Uterus (tissue), 2 donors: ENCODE measurements at regions not wholly inside any gene's neighbourhood (a gene's known extent, or its start where the extent isn't known, plus 50 kb on each side); places are given as distances from the start of the nearest gene placed in this dataset.

Experiments used
- POLR2A ChIP-seq, 2 donors: fragments of 450-650 bp; IDR thresholded peaks; one replicate each; pipeline ENCODE4 v1.6.1; 2016; ENCODE audit warnings: antibody characterized with exemption in 2 of 2, mild to moderate bottlenecking in 1 of 2, moderate library complexity in 1 of 2
- TF ChIP-seq, protein P1 (sequence below), 4 experiments: fragments of 200-600 bp in 2 of 4; fragments of 450-650 bp in 2 of 4; sonication (generic) in 2 of 4; IDR thresholded peaks; one replicate each; pipeline ENCODE4 v1.5.1; 2016 to 2019; ENCODE audit warnings: antibody characterized with exemption in 4 of 4, mild to moderate bottlenecking in 2 of 4, moderate library complexity in 1 of 4

- TF ChIP-seq, protein P1, sequence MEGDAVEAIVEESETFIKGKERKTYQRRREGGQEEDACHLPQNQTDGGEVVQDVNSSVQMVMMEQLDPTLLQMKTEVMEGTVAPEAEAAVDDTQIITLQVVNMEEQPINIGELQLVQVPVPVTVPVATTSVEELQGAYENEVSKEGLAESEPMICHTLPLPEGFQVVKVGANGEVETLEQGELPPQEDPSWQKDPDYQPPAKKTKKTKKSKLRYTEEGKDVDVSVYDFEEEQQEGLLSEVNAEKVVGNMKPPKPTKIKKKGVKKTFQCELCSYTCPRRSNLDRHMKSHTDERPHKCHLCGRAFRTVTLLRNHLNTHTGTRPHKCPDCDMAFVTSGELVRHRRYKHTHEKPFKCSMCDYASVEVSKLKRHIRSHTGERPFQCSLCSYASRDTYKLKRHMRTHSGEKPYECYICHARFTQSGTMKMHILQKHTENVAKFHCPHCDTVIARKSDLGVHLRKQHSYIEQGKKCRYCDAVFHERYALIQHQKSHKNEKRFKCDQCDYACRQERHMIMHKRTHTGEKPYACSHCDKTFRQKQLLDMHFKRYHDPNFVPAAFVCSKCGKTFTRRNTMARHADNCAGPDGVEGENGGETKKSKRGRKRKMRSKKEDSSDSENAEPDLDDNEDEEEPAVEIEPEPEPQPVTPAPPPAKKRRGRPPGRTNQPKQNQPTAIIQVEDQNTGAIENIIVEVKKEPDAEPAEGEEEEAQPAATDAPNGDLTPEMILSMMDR (IDR thresholded peaks at IDR 0.05) = no peak
- TF ChIP-seq POLR2A (IDR thresholded peaks at IDR 0.05) = no peak
These were observed 133.5 kb upstream of the FOXF1 start for GRCh38 chr16:86376837-86377236.
